ENCODE measurements at regions not wholly inside any gene's neighbourhood (a gene's known extent, or its start where the extent isn't known, plus 50 kb on each side); places are given as distances from the start of the nearest gene placed in this dataset.

- TF ChIP-seq TAF1 (IDR thresholded peaks at IDR 0.05; ENCODE audit: low read depth) = no peak
- TF ChIP-seq, protein P1, sequence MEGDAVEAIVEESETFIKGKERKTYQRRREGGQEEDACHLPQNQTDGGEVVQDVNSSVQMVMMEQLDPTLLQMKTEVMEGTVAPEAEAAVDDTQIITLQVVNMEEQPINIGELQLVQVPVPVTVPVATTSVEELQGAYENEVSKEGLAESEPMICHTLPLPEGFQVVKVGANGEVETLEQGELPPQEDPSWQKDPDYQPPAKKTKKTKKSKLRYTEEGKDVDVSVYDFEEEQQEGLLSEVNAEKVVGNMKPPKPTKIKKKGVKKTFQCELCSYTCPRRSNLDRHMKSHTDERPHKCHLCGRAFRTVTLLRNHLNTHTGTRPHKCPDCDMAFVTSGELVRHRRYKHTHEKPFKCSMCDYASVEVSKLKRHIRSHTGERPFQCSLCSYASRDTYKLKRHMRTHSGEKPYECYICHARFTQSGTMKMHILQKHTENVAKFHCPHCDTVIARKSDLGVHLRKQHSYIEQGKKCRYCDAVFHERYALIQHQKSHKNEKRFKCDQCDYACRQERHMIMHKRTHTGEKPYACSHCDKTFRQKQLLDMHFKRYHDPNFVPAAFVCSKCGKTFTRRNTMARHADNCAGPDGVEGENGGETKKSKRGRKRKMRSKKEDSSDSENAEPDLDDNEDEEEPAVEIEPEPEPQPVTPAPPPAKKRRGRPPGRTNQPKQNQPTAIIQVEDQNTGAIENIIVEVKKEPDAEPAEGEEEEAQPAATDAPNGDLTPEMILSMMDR (IDR thresholded peaks at IDR 0.05; ENCODE audit: poor library complexity, severe bottlenecking) = no peak
- TF ChIP-seq, protein P2, sequence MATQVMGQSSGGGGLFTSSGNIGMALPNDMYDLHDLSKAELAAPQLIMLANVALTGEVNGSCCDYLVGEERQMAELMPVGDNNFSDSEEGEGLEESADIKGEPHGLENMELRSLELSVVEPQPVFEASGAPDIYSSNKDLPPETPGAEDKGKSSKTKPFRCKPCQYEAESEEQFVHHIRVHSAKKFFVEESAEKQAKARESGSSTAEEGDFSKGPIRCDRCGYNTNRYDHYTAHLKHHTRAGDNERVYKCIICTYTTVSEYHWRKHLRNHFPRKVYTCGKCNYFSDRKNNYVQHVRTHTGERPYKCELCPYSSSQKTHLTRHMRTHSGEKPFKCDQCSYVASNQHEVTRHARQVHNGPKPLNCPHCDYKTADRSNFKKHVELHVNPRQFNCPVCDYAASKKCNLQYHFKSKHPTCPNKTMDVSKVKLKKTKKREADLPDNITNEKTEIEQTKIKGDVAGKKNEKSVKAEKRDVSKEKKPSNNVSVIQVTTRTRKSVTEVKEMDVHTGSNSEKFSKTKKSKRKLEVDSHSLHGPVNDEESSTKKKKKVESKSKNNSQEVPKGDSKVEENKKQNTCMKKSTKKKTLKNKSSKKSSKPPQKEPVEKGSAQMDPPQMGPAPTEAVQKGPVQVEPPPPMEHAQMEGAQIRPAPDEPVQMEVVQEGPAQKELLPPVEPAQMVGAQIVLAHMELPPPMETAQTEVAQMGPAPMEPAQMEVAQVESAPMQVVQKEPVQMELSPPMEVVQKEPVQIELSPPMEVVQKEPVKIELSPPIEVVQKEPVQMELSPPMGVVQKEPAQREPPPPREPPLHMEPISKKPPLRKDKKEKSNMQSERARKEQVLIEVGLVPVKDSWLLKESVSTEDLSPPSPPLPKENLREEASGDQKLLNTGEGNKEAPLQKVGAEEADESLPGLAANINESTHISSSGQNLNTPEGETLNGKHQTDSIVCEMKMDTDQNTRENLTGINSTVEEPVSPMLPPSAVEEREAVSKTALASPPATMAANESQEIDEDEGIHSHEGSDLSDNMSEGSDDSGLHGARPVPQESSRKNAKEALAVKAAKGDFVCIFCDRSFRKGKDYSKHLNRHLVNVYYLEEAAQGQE (IDR thresholded peaks at IDR 0.05; ENCODE audit: borderline replicate concordance) = no peak
- TF ChIP-seq POLR2AphosphoS5 (IDR thresholded peaks at IDR 0.05) = no peak
- TF ChIP-seq MXI1 (conservative IDR thresholded peaks at IDR 0.05; ENCODE audit: poor library complexity, severe bottlenecking) = no peak
- no peak for TF ChIP-seq RAD21 (conservative IDR thresholded peaks at IDR 0.05)
- TF ChIP-seq SMC3 (conservative IDR thresholded peaks at IDR 0.05; ENCODE audit: poor library complexity) = no peak
- TF ChIP-seq EZH2 (IDR thresholded peaks at IDR 0.05; ENCODE audit: borderline replicate concordance, insufficient read depth, low read length, poor library complexity, severe bottlenecking) = no peak
Observed at GRCh38 chr1:168638884-168639283, 62.5 kb downstream of the XCL1 start.
